BJ (cell line): ENCODE measurements at regions not wholly inside any gene's neighbourhood (a gene's known extent, or its start where the extent isn't known, plus 50 kb on each side); places are given as distances from the start of the nearest gene placed in this dataset.
"Not testable (repeated sequence)": the region's sequence is repeated elsewhere in the genome, so short reads cannot be mapped to it uniquely, and the experiment has no call there.

Experiments used
- CTCF ChIA-PET: fragments of 350-600 bp; formaldehyde crosslinking; extraction: SDS; loops from one replicate; lab custom pipeline; 2021; ENCODE audit warnings: antibody characterized with exemption, inconsistent platforms; lab: Yijun Ruan, JAX
- POLR2A ChIA-PET: fragments of 300-600 bp; sonication (Branson Sonifier 250); formaldehyde crosslinking; extraction: SDS; loops from one replicate; lab custom pipeline; 2021; ENCODE audit warnings: antibody characterized with exemption; lab: Charles Lee
- DNase-seq: peaks from one replicate; pipeline ENCODE4 v3.0.0-alpha.2; 2011; ENCODE audit warnings: low read depth
- H3K27me3 ChIP-seq: 2 replicates; pipeline ENCODE4 v1.6.0; 2011; ENCODE audit warnings: low read length; ENCODE audit not compliant: control insufficient read depth, insufficient read depth
- H3K36me3 ChIP-seq: 2 replicates; pipeline ENCODE4 v1.5.1; 2011; ENCODE audit warnings: low read length; ENCODE audit not compliant: control insufficient read depth, insufficient read depth
- H3K4me3 ChIP-seq: 2 replicates; pipeline ENCODE4 v1.5.1; 2011; ENCODE audit warnings: low read depth, mild to moderate bottlenecking, control low read depth, low read length
- TF ChIP-seq, protein P1 (sequence below): IDR thresholded peaks from 2 replicates; pipeline ENCODE4 v1.5.1; 2011; ENCODE audit warnings: low read depth, mild to moderate bottlenecking, control low read depth, inconsistent platforms, low read length, moderate library complexity; ENCODE audit not compliant: insufficient read depth

DNA sequence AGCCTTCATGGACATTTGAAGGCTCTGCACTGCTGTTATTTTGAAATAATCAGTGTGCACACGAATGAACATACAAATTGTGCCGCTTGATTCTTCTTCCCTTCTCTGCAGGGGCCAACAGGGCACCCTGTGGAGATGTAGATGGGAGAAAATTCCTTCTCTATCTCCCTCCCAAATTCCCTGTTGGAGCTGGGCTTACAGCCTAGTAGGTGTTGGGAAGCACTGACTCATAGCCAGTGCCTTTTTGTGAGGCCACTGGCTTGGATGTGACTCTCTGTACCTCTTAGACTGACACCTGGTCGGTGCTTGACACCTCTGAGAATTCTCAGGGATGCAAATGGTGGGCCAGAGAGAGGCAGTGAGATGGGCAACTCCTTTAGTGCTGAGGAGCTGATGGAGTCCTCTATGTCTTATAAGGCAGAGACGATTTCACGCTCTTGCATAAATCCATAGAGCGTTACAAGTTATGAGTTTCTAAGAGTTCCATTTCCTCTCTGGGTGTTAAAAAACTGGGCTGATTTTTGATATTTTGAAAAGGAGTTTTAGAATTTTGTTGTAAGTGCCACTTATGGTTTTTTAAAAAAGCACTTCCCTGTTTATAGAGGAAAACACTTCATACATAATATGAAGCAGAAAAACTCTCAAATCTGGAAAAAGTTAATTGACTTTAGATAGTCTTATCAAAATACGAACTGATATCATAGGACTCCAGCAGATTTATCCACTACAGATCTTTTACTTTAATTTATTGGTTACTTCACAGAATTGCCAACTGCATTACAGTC lies 89.8 kb upstream of the MAP3K7 start:
- TF ChIP-seq, protein P1, sequence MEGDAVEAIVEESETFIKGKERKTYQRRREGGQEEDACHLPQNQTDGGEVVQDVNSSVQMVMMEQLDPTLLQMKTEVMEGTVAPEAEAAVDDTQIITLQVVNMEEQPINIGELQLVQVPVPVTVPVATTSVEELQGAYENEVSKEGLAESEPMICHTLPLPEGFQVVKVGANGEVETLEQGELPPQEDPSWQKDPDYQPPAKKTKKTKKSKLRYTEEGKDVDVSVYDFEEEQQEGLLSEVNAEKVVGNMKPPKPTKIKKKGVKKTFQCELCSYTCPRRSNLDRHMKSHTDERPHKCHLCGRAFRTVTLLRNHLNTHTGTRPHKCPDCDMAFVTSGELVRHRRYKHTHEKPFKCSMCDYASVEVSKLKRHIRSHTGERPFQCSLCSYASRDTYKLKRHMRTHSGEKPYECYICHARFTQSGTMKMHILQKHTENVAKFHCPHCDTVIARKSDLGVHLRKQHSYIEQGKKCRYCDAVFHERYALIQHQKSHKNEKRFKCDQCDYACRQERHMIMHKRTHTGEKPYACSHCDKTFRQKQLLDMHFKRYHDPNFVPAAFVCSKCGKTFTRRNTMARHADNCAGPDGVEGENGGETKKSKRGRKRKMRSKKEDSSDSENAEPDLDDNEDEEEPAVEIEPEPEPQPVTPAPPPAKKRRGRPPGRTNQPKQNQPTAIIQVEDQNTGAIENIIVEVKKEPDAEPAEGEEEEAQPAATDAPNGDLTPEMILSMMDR, result no peak
- ChIA-PET POLR2A (no interaction called here), CTCF (no interaction called here)
- no peak for DNase-seq
- Histone ChIP-seq H3K36me3 (no peaks in the 10 kb centered on the region), H3K4me3 (no peak overlapping the region), H3K27me3 (no peaks in the 10 kb centered on the region)

DNA sequence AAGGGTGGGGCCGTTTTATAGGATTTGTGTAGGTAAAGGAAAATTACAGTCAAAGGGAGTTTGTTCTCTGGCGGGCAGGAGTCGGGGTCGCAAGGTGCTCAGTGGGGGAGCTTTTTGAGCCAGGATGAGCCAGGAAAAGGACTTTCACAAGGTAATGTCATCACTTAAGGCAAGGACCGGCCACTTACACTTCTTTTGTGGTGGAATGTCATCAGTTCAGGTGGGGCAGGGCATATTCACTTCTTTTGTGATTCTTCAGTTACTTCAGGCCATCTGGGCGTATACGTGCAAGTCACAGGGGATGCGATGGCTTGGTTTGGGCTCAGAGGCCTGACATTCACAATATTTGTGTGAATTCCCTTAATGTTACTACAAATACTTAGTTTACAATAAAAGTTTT lies 88.2 kb upstream of the MAP3K7 start:
- H3K4me3 ChIP-seq, POLR2A ChIA-PET, H3K36me3 ChIP-seq, CTCF ChIA-PET, DNase-seq, H3K27me3 ChIP-seq: not testable (repeated sequence)

DNA sequence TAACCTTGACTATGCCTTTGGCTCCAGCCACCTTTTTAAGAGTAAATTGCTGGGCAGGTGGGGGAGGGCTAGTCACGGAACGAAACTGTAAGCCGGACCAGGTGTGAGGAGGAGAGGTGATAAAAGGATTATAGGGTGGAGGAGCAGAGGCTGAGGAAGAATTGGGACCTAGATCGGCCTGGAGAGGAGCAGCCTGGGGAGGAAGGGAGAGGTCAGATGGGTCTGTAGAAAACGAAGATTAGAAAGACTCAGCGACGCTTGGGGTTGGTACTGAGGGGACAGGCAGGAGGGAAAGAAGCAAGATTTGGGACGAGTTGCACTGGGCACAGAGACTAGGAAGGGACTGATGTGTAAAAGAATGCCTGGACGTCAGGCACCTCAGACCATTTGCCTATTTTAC lies 87.2 kb upstream of the MAP3K7 start:
- CTCF ChIA-PET, POLR2A ChIA-PET, H3K27me3 ChIP-seq: not testable (repeated sequence)

DNA sequence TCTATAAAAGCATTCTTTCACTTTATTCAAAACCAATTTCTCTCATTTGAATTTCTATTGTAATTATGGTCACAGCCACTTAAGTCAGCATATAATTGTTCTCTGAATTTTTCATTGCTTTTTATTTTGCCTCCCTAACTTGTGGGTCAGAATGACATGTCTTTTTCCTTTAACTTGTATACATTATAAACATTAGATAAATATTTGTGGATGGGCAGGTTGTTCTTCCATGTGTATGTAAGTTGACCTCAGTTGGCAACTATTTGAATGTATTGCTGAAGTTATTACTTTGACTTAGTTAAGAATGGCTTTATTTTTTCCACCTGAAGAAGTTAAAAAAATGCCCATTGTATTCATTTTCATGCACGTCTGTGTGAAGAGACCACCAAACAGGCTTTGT lies 83.0 kb upstream of the MAP3K7 start:
- ChIA-PET CTCF (no interaction called here), POLR2A (no interaction called here)
- Histone ChIP-seq H3K36me3 (no peaks in the 10 kb centered on the region), H3K4me3 (no peak overlapping the region), H3K27me3 (no peaks in the 10 kb centered on the region)
- TF ChIP-seq, protein P1, result no peak
- DNase-seq, result no peak

More for the DNA sequence above, 87.2 kb upstream of the MAP3K7 start:
- DNase-seq, H3K36me3 ChIP-seq, H3K4me3 ChIP-seq: not testable (repeated sequence)

DNA sequence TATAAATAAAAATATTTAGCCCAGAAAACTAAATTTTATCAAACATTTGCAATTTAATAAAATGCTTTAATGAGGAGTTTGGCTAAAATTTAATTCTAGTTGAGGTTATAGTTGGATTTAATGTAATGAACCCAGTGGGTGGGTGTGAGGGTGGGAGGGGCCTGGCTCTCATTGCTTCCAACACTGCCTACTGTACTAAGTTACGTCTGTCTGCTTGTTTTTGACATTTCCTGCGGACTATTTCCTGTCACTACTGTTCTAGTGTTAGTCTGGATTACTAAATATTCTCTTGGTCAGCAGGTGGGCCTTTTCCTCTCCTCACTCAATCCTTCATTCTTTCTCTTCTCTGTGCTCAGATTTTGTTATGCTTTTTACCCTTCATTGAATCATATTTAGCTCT lies 82.5 kb upstream of the MAP3K7 start:
- CTCF ChIA-PET, result no interaction called here
- no peaks in the 10 kb centered on the region for H3K27me3 ChIP-seq
- no peak overlapping the region for H3K4me3 ChIP-seq
- DNase-seq, result no peak
- no peaks in the 10 kb centered on the region for H3K36me3 ChIP-seq
- POLR2A ChIA-PET, result no interaction called here
- TF ChIP-seq, protein P1, result no peak

DNA sequence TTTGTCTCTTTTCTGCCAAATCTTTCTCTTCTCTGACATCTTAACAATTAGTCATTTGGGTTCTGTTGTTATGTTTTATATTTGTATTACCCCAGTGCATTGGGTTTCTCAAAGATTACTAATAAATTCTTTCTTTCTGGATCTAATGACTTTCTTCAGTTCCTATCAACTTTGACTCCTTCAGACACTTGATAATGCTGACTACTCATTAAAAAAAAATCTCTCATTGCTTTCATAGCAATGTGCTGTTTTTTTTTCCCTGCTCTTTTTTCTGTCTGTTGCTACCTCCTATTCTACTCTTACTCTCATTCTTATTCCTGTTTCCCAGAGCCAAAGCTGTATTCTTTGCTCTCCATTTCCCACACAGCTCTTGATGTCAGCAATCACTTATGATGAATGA lies 81.3 kb upstream of the MAP3K7 start:
- Histone ChIP-seq H3K27me3 (no peaks in the 10 kb centered on the region), H3K4me3 (no peak overlapping the region), H3K36me3 (no peaks in the 10 kb centered on the region)
- CTCF ChIA-PET, result no interaction called here
- no peak for DNase-seq
- TF ChIP-seq, protein P1, result no peak
- POLR2A ChIA-PET, result no interaction called here
